HG03521 (cell line): ENCODE measurements at regions not wholly inside any gene's neighbourhood (a gene's known extent, or its start where the extent isn't known, plus 50 kb on each side); places are given as distances from the start of the nearest gene placed in this dataset.

ENCODE experiments used
- ATAC-seq: cut with Tn5 transposase; IDR thresholded peaks from one replicate; pipeline ENCODE4 v1.9.1; 2021; ENCODE audit warnings: mild to moderate bottlenecking, moderate library complexity; ENCODE audit not compliant: unreplicated experiment

DNA sequence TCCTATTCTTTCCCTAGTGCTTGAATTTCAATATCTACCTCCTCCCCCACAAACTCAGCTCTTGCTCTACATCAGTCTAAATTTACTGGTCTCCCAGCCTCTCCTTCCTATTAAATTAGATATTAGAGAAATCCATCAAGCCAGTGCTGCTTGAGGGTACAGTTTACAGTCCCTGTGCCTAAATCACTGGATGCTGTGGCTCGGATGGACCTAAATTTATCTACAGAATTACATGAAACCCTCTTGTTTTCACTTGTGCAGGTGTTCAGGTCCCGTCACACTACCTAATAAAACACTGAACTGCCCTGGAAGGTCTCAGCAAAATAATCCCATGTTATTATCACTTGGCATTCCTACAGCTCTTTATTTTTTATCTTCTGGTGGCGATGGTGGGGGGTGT is 134.7 kb upstream of the E2F8 start:
- ATAC-seq: no peak

DNA sequence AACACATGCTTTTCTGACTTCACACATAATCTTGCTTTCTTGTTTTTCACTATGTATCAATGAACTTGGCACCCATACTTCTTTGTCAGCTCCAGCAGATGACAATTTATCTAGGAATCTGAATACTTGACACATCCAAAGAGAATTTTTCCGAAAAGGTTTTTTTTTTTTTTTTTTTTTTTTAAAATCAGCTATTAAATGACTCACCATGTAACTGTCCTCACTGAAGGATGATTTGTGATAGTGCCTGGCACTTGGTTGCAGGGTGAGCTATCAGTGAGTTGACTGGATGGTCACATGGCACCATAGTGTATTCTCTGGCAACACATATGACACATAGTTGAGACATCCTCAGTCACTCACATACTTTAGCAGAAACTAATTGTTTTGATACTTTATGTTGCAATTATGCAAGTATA is 133.4 kb upstream of the E2F8 start:
- no peak for ATAC-seq

DNA sequence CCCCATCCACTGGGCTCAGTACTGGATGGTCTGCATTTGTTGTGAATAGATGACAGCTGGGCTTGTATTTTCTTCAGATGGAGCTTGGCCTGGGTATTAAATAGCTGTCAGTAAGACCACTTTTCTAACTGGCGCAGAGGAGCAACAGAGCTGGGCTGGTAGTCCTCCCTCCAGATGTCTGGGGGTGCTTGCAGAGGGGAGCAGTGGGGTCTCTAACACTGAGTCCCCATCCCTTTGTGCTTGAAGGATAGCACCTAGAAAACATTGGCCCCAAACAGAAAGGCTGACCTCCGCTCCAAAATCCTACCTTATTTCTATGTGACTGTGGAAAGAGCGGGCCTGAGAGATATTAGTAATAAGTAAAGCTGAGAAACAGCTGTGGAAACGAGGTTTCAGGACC is 131.6 kb upstream of the E2F8 start:
- ATAC-seq: no peak

DNA sequence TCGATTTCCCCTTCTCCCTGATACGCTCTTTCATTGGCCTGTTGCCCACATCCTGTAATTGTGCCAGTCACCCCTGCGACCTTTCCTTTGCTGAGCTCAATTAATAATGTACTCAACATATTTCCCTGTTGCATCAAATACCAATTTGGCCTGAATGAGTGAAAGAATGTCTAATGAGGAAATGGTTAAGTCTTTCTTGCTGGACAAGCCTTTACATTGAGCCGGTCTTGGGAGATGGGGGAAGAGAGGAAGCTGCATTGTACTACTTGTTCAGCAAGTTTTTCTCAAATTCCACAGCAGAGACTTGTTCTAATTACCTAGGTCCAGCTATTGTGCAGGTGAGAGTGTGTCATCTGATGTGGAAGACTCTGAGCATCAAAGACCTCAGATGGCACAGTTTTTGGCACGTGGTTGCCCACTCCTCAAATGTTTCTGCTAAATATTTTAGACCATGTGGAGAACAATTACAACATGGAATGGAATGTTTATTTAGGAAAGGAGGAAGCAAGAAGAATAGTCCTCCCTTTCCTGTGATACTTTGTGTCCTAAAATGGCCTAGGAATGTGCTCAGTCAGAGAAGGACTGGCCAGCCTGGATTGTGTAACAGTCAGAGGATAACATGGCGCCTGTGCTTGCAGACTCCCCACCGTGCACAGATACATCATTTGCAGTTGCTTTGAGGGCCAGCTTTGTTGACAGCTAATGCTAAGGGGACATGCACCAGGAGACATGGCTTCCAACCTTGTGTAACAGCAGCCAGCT is 129.5 kb upstream of the E2F8 start:
- ATAC-seq: no peak

DNA sequence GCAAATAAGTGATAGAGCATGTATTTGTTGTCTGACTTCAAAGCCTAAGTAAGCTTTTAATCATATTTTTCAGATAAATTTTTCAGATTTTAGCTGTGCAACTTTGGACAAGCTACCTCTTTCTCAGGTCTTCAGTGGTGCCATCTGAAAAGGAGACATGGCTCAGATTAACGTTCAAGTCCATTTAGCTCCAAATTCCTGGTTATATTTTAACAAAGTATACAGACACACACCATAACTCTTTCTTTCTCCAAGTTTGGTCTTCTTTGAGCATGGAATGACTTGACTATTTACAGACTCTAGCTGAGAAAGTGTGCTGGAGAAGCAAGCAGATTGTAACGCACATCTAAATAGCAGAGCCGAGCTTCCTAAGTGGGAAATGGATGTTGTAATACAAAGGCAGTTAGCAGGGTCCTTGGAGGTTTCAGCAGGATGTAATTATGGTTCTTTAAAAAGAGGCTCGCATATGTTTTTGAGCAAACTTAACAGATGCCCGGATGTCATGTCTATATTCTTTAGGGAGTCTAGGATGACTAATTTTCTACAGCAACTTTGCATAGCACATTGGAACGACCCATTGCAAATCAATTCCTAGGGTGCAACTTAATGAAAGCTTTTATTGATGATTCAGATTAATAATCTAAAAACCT is 128.1 kb upstream of the E2F8 start:
- no peak for ATAC-seq

DNA sequence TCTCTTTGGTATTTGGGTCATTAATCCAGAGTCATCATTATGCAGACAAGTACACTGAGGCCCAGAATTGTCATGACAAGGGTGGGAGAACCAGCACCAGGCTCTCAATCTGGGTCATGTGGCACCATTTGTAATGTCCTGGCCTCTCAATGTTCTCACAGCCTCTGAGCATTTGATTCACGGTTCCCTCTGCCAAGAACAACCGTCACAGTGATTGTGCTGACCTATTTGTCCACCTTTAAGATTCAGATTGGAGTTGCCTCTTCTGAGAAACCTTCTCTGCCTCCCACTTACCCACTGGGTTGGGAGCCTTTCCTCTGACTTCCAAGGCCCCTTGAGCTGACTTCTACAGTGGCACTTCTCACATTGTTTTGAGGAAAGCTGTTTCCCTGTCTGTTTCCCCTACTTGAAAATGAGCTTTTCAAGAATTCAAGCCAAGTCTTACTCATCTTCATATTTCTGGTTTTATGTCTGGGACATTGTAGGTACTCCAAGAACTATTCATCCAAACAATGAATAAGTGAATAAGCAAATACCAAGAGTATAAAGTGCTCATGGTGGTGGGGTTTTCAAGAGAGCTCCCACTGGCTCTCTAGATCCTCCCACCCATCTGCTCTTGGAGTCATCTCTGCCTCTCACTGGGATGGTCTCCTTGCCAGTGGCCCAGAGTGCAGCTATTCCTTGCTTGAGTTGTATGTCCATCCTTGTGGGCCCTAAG is 126.4 kb upstream of the E2F8 start:
- ATAC-seq: no peak

DNA sequence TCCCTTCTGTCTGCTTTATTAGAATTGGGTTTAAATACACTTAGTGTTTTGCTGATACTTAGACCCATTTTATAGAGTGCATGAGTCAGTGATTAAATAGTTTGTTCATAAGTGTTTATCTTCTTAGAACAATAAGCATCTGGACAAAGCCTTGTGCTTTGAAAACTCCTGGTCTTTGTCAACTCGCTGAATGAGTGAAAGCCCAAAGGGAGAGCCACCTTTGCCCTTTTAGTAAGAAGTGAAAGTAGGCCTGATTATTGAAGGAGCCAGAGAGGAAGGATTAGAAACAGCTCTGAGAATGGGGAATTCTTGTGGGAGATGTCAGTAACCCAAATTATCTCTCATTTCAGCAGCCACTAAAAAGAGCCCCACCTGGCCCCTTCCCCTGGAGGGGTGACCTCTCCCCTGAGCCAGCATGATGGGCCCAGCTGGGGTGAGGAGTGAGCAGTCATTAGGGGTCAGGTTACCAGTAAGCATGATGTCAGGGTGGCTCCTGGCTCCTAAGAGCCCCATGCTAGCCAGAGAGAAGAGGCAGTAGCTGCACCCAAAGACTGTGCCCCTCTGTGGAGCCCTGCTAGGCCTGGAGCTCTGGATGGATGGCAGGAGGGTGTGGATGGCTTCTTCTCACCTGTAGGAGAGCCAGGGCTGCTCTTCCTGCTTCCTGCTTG is 125.1 kb upstream of the E2F8 start:
- no peak for ATAC-seq

DNA sequence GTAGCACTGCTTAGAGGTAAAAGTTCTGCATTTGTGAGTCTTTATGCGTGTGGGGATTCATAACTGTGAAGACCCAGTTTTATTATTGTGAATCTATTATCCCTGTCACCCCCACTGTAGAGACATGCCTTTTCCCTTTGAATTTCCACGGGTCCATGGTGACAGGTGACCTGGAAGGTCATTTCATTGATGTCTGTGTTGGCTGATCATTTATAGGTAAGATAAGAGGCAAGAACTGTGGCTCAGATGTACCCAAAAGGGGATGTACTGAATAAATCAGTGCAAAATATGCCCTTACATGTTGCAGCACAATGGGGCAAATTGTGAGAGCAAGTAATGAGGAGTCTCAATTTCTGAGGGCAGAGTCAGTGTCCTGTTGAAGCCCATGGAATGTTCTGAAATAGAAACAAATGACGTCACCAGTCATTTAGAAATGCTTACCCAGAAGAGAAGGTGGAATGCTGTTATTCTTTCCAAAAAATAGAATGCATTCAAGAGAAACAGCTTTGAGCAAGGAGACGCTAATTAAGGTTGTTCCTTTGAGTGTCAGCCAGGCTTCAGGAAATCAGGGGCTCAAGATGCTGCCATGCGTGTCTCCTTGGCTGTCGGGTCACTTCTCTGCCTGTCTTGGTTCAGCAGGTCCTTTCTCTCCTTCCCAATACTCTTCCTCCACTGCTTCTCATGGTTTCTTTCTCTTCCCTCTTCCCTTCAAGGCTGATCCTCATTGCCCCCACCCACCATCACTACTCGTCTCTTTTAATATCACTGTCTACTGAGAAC is 118.7 kb upstream of the E2F8 start:
- no peak for ATAC-seq

DNA sequence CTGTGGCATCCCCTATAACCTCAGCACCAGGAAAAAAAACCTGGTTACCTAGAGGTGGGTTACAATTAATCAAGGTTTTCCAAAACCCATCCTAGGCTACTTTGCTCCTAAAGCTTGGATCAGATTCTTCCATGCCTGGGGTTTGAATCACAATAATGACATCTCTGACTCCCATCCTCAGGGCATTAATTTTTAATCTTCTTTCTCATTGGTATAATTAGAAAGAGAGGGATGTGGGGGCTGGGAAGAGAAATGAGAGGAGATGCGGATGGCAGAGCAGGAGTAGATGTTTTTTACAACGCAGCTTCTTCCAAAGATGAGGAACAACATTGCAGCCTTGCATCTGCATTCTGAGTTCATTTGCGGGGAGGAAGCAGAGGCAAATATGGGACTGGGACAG is 117.2 kb upstream of the E2F8 start:
- ATAC-seq: no peak

DNA sequence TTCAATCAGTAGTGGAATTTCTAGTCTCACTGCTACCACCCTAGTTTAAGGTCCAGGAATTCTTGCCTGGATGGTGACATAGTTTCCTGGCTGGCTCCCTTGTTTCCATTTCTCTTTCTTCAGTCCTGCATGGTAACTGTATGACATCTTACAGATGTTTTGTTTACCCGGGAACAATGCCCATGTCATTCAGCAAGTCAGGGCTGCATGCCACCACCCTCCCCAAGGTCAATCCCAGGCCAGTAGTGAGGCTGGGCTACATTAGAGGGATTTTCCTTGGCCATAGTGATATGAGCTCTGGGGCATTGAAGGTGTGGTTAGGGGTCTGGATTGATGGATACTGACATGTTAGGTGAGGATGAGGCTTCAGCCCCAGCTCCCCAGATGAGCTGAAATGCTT is 114.9 kb upstream of the E2F8 start:
- no peak for ATAC-seq

DNA sequence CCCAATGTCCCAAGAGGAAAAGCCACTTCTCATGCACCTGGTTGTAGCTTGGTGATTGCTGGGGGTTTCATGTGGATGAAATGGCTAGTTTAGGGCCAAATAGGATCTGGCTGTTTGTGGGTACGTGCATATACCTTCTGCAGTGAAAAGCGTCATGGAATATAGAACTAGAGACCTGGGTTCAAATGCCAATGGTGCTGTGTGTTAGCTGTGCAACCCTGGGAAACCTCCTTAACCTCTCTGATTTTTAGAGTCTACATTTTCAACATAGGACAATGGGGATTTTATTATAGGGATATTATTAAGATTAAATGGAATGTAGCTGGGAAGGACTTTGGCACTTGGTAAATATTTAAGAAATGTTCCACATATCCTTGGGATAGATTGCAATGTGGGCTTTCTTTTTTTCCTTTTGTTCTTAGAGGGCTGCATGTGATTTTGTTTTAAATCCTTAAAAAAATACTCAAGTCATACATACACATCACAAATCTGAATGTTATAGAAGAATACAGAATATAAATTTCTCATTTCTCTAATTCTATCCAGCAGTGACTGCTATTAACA is 112.6 kb upstream of the E2F8 start:
- ATAC-seq: no peak

DNA sequence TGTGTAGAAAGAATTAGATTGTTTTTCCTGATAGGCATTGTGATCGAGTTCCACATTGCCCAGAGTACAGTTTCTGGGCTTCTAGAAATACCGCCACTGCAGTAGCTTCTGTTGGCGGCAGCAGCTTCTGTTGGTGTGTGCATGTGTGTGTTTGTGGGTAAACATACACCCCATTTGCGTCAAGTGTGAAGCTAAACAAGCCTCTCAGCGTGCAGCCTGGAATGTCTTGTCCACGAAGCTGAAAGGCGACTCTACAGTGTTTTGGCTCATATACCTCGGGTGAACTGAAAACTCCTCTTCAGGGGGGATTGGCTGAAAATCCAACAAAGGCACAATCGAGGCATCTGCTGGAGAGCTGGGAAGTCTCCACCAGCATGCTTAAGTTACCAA is 112.0 kb upstream of the E2F8 start:
- ATAC-seq: no peak

DNA sequence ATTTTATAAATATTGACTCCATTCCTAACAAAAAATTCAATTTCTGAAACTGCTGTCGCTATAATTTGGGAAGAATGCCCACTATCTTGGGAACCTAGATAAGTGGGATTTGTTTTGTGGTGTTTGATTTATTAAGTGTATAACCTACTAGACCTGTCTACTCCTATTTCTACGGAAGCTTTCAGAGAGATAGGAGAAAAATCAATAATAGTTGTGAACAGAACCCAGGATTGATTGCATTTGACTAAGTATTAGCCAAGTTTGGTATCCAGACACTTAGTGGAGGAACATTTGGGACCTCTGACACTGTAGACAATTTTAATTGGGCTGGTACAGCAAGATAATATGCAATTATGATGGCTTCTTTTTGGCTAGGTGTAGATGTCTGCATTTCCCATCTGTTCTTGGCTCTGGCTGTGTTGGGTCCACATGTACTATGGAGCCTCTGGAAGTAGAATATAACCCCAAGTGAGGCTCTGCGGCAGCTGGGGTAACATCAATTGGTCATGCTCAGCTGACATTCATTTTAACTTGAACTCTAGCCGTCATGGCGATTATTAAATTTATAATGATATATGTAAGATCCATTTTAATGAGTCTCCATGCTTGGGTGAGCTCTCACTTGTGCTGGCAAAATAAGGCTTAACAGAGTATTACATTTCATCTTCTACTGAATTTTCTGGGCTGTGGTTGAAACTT is 111.5 kb upstream of the E2F8 start:
- ATAC-seq: no peak

DNA sequence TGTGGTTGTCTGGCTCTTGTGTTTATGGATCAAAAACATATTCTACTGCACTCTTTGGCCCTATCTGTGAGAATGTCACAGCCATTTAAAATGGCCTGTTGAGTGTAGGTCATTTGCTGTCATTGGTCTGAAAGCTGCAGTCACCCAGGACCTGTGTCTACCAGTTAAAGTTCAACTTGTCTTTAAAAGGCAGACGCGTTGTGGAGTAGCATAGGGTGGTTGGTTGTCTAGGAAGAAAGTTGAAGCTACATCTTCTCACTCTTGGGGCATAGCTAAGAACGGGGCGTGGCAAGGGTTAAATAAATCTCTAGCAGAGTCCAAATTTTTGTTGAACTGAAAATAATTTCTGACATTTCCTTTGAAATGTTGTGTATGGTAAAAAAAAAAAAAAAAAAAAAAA is 110.7 kb upstream of the E2F8 start:
- no peak for ATAC-seq

DNA sequence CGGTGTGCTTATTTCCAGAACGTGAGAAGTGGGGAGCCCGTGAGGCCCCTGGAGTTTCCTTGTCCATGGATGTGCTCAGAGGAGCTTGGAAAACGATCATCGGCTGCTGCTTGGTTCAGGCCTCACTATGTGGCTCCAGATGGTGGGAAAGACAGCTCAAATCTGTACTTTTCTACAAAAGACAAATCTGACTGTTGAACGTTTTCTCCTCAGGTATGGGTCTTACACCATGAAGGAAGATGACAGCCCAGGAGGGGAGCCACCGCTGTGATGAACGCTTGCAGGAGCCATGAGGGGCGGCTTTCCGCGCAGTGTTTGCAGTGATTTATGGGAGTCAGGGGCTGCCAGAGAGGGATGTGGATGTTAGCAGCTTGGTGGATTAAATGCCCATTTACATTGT is 109.4 kb upstream of the E2F8 start:
- ATAC-seq: no peak

DNA sequence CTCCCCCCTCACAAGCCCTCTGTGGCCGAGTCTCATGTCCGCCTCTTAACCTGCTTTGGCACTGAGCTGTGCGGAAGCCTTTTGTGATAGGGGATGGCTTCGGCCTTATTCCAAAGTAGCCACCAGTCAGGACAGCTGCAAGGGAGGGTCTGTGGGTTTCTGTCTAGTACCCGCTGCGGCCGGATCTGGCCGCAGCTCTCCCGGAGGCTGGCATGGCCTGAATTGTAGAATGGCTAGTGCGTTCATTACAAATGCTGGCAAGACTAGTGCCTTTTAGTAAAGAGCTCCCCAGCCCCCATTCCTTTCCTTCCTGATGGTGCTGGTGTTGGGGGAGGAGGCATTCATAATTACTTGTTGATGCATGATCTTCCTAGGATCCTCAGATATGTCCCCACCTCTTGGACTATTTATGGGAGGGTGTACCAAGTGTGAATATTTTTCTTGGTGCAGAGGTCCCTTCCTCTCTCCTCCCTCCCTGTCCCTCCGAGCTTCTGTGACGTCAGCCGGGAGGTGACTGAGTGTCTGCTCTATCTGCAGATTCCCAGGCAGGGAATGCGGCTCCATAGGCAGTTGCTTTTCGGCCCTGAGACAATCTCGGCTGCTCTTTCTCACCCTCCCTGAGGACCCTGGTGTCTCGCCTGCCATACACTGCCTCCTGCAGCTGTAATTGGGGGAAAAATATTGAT is 108.7 kb upstream of the E2F8 start:
- ATAC-seq: no peak

DNA sequence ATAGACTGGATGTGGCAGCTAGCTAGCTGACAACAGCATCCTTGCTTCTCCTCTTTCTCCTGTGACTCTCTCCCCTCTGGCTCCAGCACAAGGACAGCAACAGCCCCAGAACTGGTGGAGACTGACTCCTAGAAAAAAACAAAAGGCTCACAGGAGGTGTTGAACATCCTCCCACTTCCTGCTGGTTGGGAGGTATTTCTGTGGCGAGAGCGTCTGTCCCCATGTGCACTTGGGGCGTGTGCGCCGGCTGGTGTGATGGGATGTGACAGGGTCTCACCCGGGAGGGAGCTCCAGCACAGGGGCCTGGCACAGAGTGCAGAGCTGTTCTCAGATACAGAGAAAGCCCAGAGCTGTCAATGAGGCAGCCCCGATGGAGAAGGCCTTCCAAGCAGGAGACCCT is 107.2 kb upstream of the E2F8 start:
- no peak for ATAC-seq

DNA sequence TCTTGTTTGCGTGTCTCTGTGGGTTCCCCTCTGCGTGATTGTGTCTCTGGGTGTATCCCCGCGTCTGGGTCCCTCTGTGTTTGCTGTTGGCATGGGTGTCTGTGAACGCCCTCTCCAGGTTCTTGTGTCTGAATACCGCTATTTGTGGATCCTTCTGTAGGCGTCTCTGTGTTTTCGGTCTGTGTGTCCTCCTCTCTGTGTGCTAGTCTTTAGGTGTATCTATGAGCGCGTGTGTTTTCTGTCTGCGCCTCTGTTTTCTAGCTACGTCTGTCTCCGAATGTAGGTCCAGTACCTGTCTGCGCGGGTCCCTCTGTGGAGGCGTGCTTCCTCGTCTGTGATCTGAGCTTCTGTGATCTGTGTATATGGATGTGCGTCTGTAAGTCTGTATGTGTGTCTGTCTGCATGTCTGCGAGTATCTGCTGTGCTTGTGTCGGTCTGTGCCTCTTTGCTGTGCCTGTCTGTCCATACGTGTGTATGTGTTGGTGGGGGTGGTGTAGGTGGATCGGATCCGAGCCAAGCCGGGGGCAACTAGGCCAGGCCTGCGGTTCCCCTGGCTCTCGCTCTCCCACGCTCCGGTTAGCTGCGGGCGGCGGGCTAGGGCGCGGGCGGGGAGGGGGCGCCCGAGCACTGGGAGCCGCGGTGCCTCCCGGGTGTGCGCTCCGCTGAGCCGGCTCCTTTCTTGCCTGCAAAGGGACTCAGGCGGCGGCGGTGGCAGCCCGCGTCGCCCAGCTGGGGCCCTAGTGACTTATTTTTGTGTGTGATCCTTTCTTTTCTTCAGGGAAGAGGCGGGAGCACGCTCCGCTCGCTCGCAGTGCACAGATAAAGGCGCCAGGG is 105.3 kb upstream of the E2F8 start:
- ATAC-seq: no peak

DNA sequence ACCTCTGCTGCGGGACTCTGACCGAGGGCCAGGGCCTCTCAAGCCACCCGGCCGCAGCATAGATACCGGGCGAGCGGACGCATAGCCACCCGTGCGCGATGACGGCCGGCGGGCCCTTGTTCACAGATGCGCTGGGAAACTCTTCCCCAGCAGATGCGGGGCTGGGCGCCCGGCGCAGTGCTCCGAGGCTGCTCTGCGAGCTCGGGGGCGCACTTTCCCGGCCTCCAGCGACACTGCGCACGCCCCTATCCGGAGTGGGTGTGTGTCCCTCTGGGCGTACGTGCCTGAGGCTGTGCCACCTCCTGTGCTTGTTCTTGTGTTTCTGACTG is 104.7 kb upstream of the E2F8 start:
- ATAC-seq: no peak
